Retinal pigment epithelial cell (primary cell): ENCODE measurements at regions not wholly inside any gene's neighbourhood (a gene's known extent, or its start where the extent isn't known, plus 50 kb on each side); places are given as distances from the start of the nearest gene placed in this dataset.
A peak's percentile ranks its signal among the peaks of the same experiment; 100 is the strongest.

Experiments
- DNase-seq: peaks from one replicate; pipeline ENCODE4 v3.0.0-alpha.2; 2010; ENCODE audit warnings: low read depth
- H3K4me3 ChIP-seq: 2 replicates; pipeline ENCODE4 v1.5.1; 2011; ENCODE audit warnings: mild to moderate bottlenecking, low read length, control low read depth, moderate library complexity
- TF ChIP-seq, protein P1 (sequence below): conservative IDR thresholded peaks from 2 replicates; pipeline ENCODE4 v1.5.1; 2011; ENCODE audit warnings: low read depth, low read length, control low read depth, inconsistent platforms

DNA sequence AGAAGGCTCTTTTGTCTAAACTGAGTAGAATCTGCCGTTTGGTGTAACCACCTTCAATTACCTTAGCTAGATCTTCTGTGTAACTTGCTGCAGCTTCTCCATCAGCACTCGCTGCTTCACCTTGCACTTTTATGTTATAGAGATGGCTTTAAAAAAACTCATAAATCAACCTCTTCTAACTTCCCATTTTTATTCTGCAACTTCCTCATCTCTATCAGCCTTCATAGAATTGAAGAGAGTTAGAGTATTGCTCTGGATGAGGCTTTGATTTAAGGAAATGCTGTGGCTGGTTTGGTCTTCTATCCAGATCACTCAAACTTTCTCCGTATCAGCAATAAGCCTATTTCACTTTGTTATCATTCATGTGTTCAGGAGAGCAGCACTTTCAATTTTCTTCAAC is 1131.9 kb upstream of the CELF2 start:
- H3K4me3 ChIP-seq = no peak overlapping the region
- TF ChIP-seq, protein P1, sequence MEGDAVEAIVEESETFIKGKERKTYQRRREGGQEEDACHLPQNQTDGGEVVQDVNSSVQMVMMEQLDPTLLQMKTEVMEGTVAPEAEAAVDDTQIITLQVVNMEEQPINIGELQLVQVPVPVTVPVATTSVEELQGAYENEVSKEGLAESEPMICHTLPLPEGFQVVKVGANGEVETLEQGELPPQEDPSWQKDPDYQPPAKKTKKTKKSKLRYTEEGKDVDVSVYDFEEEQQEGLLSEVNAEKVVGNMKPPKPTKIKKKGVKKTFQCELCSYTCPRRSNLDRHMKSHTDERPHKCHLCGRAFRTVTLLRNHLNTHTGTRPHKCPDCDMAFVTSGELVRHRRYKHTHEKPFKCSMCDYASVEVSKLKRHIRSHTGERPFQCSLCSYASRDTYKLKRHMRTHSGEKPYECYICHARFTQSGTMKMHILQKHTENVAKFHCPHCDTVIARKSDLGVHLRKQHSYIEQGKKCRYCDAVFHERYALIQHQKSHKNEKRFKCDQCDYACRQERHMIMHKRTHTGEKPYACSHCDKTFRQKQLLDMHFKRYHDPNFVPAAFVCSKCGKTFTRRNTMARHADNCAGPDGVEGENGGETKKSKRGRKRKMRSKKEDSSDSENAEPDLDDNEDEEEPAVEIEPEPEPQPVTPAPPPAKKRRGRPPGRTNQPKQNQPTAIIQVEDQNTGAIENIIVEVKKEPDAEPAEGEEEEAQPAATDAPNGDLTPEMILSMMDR = no peak
- DNase-seq = no peak

DNA sequence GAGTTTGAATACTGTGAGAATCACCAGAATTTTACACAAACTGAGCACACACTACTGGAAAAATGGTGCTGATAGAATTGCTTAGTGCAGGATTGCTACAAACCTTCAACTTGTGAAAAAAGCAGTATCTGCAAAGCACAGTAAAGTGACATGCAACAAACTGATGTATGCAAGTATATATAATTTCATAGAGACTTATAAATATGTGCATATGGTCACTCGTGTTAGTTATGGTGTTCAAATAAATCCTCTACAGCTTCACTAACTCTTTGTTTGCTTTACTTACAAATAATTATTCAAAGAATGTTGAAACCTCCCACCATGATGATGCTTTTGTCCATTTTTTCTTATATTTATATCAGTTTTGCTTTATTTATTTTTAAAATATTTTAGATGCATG is 1130.9 kb upstream of the CELF2 start:
- no peak overlapping the region for H3K4me3 ChIP-seq
- no peak for DNase-seq
- TF ChIP-seq, protein P1 = no peak

DNA sequence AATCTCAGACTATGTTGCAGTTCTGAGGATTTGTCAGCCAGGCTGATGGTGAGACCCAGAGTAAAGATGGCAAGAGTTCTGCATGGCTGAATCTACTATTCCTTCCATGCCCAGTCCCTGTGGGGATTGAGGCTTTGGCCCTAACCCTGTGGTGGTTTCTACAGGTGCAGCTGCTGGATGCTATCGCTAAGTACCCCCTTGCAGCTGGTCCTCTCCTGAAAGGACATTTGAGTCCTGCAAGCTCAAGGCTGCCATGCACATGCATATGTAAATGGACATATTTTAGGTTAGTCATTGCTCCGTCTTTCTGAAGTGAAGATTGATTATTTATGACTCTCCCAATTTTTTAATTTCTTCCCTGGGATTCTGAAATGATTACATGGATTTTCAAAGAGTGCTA is 1122.2 kb upstream of the CELF2 start:
- H3K4me3 ChIP-seq = no peak overlapping the region
- TF ChIP-seq, protein P1 = no peak

DNA sequence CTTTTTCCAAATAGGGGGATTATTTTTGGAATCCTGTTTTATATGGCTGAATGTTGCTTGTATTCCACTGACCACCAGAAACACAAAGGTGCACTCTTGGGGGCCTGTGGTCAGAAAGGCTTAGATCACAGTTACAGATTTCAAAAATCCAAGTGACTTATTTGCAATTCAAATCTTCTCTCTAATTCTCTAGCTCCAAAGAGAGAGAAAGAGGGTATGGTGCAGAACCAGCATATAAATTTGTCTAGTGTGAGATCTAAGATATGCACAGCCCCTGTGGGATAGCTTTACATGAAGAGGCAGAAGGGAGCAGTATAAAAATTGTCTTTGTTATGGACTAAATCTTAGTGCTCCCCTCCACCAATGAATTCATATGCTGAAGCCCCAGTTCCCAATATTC is 1121.7 kb upstream of the CELF2 start:
- TF ChIP-seq, protein P1 = no peak
- no peak for DNase-seq

More for the DNA sequence above, 1122.2 kb upstream of the CELF2 start:
- DNase-seq = no peak

DNA sequence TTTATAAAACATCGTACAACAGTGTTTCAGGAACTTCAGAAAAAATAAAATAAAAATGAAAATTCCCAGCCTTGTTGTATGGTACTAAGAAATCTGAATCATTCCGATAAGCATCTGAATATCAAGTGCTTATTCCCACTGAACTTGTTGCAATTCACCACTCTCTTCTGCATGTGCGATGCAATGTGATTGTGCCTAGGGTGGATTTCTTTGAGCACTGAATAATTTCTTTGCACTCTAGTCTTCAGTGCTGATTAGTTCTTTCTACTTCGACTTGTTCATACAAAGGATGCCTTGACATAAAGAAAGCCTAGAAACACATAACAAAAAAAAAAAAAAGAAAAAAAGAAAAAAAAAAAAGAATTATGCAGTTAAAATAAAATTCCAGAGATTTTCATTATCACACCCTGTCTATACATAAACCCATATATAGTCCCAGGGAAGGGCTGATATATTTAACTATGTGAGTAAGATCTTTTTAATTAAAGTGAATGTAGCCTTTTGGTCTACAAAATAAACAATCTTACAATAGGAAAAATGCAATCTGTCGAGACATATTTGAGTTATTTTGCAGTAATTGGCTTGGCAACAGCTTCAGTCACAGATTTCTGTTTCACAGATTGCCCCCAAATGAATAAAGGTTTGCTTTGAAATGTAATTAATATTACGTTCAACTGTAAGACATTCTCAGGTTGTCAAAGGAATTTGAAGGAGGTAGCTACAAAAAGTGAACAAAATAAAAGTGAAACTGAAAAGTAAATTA is 1118.9 kb upstream of the CELF2 start:
- TF ChIP-seq, protein P1 = no peak
- DNase-seq = peak; percentile 36
- no peak overlapping the region for H3K4me3 ChIP-seq

More for the DNA sequence above, 1121.7 kb upstream of the CELF2 start:
- no peak overlapping the region for H3K4me3 ChIP-seq

DNA sequence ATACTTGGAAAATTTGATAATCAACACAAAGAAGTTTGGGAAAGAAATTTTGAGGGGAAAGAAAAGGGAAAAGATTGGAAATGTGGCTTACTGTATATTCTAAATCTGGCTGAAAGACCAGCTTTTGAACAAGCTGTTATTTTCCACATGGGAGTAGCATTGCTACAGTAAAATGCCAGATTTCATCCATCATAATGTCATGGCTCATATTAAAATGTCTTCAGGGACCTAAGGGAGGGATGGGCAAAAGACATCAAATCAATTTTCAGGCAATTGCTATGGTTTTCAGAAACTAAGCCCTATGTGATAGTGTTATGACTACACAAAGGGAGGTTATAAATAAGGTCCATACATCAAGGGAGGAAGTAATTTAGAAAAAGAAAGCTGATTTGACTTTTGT is 1116.9 kb upstream of the CELF2 start:
- no peak overlapping the region for H3K4me3 ChIP-seq
- DNase-seq = no peak
- TF ChIP-seq, protein P1 = no peak

DNA sequence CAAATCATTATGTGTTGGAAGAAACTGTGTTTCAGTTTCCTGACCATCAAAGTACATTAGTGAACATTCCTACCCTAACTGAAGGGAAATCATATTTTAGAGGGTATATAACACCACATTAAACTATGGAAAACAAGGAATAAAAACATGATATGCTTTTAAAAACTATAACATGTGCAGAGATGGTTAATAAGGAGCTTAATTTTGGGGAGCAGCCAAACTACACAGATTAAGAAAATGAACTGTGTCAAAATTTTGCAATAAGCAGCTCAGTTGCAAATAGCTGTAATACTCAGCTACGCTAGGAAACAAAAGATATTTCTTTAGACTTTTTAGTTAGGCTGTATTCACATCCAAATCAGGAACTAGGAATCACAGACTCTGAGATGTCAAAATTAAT is 1115.7 kb upstream of the CELF2 start:
- no peak for DNase-seq
- H3K4me3 ChIP-seq = no peak overlapping the region
- TF ChIP-seq, protein P1 = no peak
